Skin epidermis (tissue), 12 donors: ENCODE measurements at regions not wholly inside any gene's neighbourhood (a gene's known extent, or its start where the extent isn't known, plus 50 kb on each side); places are given as distances from the start of the nearest gene placed in this dataset.

Source experiments
- H3K27ac ChIP-seq, 21 experiments: fragments of 200-600 bp; sonication (generic) in 11 of 21; one replicate each; pipeline ENCODE4 v1.5.0; 2020; ENCODE audit warnings: mild to moderate bottlenecking in 3 of 21, inconsistent platforms in 2 of 21, moderate library complexity in 2 of 21
- H3K4me3 ChIP-seq, 7 experiments: fragments of 200-600 bp; sonication (generic) in 2 of 7; one replicate each; pipeline ENCODE4 v1.5.0; 2020; ENCODE audit warnings: inconsistent platforms in 2 of 7, mild to moderate bottlenecking in 2 of 7, moderate library complexity in 1 of 7

DNA sequence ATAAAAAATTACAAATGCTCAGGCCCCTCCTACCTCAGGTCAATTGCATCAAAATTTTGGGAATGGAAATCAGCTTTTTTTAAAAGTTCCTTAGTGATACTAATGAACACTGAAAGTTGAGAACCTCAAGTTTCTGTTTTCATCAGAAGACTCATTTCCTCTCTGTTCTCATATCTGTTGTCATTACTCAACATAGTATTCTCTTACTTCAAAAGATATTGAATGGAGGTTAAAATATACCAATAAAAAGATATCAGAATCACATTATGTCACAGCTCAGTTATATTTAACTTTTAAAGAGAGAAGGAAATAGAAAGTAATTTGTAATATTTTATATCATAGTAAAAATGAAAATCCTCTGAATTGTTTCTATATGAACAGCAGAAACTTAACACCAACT lies 959.4 kb upstream of the LRRTM1 start:
- Histone ChIP-seq H3K4me3 (no peak overlapping the region), H3K27ac (no peak overlapping the region)

DNA sequence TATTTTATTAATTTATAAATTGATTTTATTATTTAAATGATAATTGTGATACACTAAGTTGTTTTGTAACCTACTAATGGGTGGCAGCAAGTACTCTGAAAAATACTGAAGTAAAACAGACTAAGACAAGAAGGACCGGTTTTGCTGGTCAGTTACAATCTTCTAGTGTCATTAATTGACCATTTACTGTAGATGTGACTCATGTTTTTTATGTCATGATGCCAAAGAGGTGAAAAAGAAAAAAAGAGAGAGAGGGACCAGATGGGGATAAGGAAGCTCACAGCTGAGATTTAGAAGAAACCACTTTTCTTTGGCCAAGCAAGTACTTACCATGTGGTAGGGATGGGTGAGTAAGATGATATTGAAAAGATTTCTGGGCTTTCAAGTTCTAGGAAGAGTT lies 955.8 kb upstream of the LRRTM1 start:
- no peak overlapping the region for H3K4me3 ChIP-seq
- H3K27ac ChIP-seq = no peak overlapping the region

DNA sequence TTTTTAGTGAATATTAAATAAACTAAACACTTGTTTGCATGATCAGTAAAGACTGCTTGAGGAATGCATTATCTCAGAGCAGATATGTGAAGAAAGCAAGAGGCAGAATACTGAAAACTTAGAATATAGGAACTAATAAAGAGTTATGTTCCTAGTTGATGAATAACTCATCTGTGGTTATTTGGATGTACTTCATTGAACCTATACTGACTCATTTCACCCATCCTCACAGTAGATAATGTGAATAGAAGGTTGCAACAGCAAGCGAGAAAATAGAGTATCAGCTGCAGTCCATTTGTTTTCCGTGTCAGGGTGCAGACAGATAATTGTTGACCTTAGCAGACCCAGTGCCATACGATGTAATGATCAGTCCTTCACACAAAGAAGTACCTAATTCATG lies 945.7 kb upstream of the LRRTM1 start:
- no peak overlapping the region for H3K27ac ChIP-seq
- no peak overlapping the region for H3K4me3 ChIP-seq

DNA sequence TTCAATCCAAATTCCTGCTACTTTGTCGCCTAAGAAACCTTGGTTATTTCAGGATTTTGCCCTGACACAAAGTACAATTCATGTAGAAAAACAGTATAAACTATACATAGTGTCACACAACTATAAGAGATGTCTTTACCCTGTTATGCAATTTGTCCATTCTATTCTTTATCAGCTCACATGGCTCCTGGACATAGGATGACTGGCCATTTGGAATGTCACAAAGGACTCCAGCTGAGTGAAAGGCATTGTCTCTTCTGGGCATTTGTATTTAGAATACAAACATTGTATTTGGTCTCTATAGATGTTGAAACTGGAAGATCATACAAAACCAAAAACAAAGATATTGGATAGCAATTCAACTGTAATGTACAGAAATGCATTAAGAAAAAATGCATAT lies 944.6 kb upstream of the LRRTM1 start:
- Histone ChIP-seq H3K27ac (no peak overlapping the region), H3K4me3 (no peak overlapping the region)

DNA sequence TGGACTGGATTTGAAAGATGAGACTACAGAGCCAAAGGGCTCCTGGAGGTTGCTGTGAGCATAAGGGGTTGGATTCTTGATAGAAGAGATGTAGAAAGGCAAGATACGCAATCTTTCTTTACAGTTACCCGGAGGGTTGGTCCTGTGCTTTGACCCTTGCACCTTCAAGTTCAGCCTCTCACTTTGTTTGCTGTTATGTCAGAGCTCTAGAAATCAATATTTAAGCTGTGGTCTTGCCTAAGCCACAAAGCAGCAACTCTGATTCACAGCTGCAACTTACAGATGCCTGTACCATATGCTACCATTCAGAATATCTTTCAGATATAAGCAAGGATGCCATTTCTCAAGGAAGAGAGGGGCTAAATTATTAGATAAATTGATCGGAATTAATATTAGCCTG lies 943.1 kb upstream of the LRRTM1 start:
- Histone ChIP-seq H3K27ac (no peak overlapping the region), H3K4me3 (no peak overlapping the region)

DNA sequence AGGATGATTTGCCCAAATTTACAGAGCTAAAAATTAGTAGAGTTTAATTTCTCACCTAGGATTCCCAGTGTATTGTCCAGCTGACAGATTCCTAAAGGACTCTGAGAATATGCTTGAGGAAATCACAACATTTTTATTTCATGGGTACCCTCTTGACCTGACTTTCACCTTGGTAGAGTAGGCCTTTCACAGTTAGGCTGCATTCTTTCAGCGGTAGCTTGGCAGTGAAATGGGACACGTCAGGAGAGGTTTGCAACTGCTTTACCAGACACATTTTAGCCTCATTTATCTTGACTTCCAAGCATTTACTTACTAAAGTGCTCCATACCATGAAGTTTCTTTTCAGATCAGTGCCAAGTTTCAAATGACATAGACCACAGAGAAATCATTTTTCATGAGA lies 937.9 kb upstream of the LRRTM1 start:
- Histone ChIP-seq H3K27ac (no peak overlapping the region), H3K4me3 (no peak overlapping the region)

DNA sequence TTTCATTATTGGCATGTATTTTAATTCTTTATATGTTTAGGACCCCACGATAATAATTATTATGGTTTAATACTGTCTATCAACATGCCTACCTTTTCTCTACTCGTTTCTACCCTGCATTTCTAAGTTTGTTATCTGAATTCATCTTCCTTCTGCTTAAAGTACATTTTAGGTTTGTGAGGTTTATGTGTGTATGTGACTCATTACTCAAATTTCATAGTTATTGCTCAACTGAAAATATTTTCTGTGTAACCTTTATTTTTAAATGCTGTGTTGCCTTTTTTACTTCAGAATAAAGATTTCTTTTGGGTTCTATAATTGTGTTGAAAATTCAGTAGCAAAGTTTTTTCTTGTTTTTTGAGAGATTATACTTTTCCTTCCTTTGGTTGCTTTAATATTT lies 933.9 kb upstream of the LRRTM1 start:
- H3K27ac ChIP-seq = no peak overlapping the region
- no peak overlapping the region for H3K4me3 ChIP-seq

DNA sequence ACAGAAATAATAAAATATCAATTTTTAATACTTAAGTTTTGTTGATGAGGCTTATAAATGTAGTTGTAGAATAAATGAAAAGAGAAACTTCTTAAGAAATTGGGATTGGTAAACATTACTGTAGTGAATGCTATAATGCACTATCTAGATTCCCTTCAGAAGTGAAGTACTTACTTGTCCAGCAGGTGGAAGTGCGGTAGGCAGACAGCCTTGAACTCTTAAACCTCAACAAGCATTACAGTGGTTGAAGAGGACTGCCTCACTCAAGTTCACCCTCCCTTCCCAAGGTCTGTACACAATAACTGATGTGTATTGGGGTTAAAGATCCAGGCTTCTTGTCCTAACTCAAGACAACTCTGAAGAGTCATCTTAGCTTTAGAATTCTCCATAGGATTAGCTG lies 931.0 kb upstream of the LRRTM1 start:
- no peak overlapping the region for H3K27ac ChIP-seq
- H3K4me3 ChIP-seq = no peak overlapping the region

DNA sequence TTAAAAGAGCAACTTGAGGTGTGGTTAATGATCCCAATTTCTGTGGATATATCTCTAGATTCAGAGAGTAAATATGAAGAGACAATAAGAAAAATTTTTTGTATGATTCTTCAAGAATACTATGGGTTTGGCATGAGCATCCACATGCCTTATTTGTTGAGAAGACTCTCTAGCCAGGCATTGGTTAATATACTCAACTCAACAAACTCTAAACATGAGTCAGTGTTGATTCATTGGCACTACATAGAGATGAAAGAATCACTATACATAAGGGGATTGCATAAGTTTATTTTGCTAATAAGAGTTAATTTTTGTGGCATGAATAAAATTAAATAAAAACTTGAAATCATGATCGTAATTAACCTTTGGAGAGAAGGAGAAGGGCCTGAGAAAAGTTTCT lies 930.2 kb upstream of the LRRTM1 start:
- H3K27ac ChIP-seq = no peak overlapping the region
- H3K4me3 ChIP-seq = no peak overlapping the region

DNA sequence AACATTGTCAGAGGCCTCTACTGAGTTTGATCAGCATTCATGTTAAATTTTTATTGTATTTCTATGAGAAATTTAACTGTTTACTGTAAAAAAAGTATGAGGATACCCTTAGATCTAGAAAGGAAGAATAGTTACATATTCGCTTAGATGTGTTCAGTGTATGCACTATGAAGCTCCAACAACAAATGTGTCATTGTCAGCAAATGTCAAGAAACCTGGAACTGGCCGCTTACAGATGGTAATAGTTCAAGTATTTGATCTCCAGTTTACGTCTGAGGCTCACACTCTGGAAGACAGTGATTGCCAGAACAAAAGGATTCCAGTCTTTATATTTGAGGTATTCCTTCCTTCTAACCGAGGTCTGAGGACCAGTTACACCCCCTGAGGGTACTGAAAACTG lies 921.2 kb upstream of the LRRTM1 start:
- Histone ChIP-seq H3K27ac (no peak overlapping the region), H3K4me3 (no peak overlapping the region)

DNA sequence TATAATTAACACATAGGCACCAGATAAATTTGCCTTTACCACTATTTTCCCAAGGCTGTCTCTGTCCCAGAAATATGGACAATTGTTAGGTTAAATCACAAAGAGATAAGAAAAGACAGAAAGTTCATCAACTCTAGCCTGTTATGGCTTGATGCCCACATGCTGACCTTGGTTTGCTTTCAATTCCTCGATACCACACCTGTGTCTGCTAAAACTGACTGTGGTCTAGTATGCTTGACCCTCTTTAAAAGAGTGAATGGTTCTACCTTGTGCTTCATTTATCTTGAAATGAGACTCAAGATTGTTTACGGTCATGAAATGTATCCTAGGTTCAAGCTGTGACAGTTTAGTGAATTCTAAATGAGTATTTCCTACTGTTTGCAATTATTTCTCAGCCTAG lies 909.0 kb upstream of the LRRTM1 start:
- no peak overlapping the region for H3K4me3 ChIP-seq

DNA sequence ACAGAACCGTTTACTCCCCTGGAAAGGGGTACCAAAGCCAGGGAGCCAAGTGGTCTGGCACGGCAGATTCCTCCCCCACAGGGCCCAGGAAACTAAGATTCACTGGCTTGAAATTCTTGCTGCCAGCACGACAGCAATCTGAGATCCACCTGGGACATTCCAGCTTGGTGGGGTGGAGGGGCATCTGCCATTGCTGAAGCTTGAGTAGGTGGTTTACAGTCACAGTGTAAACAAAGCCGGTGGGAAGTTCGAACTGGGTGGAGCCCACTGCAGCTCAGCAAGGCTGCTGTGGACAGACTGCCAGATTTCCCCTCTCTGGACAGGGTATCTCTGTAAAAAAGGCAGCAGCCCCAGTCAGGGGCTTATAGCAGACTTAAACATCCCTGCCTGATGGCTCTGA lies 901.7 kb upstream of the LRRTM1 start:
- Histone ChIP-seq H3K4me3 (no peak overlapping the region), H3K27ac (no peak overlapping the region)

More for the DNA sequence above, 909.0 kb upstream of the LRRTM1 start:
- H3K27ac ChIP-seq = no peak overlapping the region

DNA sequence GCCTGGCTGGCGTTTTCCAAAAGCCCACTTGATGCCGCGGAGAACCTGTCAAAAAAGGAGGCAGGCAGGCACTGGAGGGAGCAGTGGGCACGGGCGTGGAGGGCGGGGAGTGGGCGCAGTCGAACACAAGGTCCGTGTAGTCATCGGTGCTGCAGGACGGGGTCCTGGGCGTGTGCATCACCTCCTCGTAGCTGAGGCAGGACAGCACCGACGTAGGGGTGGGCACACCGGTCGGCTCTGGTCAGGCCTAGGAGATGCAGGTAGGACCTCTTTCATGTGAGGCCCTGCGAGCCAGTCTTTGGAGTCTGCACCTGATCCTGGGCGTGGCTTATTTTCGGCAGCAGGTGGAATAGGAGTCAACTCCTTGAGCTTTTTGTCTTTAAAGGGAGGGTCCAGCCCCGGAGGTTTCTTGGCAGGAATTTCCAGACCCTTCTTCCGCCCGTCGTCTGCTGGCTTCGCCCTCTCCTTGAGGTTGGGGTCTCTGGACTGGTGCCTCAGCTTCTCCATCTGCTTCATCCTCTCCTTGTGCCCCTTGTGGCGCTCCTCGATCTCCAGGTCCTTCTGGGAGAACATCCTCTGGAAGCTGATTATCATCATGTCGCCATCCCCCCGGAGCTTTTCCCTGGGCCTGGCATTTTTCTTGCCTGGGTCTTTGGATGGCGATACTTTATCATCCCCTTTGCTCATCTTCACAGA lies 892.5 kb upstream of the LRRTM1 start:
- H3K27ac ChIP-seq = no peak overlapping the region
- H3K4me3 ChIP-seq = no peak overlapping the region

DNA sequence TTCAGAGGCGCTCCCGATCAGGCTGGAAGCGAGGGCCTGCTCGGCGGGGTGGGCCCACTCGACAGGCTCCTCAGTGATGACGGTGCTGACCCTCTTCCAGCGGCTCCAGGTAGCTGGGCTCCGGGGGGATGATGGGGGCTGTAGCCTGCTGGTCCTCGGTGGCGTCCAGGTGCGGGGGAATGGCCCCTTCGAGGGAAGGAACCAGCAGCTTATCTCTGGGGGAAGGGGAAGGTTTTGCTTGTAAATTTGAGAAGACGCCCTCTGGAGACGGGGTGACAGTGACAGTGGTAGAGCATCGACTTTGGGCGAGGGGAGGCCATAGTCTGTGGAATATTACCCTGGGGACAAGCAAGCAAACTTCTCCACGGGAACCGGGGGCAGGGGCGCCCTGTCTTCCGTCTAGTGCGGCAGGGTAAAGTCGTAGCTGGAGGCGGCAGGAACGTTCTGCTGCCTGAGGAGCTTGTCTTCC lies 891.9 kb upstream of the LRRTM1 start:
- Histone ChIP-seq H3K4me3 (no peak overlapping the region), H3K27ac (no peak overlapping the region)

DNA sequence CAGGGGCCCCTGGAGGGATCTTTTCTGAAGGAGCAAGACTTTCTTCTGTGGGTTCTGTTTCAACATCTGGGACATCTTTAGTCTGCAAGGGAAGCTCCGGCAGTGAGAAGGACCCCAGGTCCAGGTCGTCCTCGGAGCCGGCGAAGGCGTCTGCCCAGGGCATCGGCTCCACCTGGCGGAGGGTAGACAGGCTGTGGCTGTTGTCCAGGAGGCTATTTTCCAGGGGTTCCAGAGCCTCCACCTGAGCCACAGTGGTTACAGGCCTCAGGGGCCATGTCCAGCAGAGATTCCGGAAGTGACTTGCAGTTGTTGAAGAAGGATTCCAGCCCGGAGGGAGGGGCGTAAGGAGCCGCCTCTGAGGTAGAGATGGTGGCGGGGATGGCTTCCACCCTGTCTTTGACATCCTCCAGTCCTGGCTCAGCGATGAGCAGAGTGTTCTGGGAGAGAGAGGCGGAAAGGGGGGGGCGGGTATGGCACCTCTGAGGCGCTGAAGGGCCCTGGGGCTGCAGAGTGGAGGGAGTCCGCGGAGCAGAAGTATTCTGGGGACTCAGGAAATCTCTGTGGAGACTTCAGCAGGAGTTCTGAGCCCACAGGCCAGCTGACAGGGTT lies 891.3 kb upstream of the LRRTM1 start:
- H3K4me3 ChIP-seq = no peak overlapping the region
- no peak overlapping the region for H3K27ac ChIP-seq

DNA sequence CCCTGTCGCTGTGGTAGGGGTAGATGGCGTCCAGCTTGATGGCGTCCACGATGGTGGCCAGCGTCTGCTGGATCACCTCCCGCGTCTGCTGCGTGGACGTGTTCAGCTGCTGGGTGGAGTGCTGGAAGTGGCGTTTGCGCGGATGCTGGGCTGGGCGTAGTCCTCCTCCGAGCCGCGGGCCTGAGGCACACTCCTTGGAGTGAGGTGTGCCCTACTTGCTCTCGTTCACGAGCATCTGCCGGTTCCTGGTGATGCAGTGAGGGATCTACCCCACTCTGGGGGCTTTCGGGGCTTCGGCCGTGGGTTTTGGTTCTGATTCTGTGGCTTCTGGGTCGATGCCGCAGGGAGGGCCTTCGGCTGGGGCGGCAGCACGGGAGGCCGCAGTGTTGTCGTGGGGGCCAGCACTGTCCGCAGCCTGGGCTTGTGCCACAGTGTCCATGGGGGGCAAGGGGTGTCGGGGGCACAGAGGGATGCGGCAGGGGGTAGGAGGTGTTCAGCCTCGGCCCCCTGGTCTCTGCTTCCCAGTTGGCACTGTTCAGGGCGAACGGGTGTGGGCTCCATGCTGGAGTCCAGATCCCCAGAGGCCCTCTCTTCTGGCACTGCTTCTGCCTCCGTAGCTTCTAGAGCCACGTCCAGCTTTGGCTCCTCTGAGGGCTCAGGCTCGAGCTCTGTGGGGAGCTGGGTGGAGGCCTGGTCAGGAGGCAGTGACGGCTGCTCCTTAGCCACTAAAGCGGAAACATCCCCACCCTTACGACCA lies 890.6 kb upstream of the LRRTM1 start:
- no peak overlapping the region for H3K27ac ChIP-seq
- no peak overlapping the region for H3K4me3 ChIP-seq

DNA sequence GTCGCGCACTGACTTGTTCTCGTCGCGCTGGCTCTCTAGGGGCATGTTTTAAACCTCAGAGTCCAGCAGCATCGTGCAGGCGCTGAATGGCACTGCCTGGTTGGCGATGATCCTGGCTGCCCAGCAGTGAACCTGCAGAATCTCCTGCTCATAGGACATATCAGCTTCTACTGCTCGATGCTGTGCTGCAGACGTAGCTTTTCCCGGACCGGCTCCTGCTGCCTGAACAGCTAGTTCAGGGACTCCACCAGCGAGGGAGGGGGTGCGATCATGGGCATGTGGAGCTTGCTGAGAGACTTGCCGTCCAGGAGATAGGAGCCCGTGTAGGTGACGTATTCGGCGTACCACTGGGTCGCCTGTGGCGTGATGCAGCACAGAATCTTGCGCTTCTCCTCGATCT lies 890.0 kb upstream of the LRRTM1 start:
- no peak overlapping the region for H3K4me3 ChIP-seq
- H3K27ac ChIP-seq = no peak overlapping the region

DNA sequence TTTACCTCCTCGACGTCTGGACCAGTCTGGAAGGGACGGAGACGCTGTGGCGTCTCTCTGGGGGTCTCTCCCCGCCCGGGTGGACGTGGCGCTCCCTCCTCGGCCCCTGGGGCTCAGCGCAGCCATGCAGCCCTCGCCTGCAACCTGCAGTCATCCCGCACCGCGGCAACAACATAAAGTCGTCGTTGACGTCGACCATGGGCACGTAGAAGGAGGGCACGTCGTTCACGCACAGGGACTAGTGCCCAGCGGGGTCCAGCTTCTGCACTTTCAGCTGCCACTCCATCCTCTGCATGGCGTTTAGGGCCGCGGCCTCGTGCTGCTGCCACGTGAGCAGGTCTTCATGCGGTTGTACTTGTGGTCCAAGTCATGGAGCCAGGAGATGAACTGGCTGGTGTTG lies 889.6 kb upstream of the LRRTM1 start:
- no peak overlapping the region for H3K27ac ChIP-seq
- H3K4me3 ChIP-seq = no peak overlapping the region

DNA sequence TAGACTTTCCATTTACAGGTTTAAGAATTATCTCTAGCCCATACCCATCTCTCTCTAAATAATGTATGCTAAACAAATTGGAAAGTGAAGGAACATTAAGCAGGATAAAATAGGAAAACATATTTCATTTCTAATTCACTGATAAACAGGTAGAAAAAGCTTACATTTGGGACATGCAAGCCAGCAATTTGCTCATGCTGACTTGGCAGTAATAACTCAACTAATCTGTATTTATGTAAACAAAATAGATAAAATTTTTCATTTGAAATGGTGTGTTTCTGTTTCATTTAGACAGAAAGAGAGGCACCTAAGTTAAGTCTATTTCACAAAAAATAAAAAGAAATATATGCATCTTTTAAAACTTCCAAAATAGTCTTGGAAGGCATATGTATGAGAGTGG lies 877.3 kb upstream of the LRRTM1 start:
- Histone ChIP-seq H3K27ac (no peak overlapping the region), H3K4me3 (no peak overlapping the region)

DNA sequence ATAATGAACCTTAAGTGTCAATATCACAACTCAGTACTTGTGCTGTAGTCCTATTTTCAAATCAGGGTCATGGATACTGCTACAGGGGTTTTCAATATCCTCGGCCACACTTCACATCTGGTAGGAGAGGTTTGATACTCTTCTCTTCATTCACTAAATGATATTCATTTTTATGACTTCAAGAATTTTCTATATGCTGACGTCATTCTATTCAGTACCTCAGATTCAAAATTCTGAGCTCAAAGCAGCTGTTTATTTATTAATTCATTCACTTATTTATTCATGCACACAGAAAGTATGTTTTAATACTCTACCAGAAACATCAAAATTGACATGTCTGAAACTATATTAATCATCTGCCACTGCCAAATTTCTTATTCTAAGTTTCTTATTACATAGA lies 866.9 kb upstream of the LRRTM1 start:
- Histone ChIP-seq H3K27ac (no peak overlapping the region), H3K4me3 (no peak overlapping the region)

DNA sequence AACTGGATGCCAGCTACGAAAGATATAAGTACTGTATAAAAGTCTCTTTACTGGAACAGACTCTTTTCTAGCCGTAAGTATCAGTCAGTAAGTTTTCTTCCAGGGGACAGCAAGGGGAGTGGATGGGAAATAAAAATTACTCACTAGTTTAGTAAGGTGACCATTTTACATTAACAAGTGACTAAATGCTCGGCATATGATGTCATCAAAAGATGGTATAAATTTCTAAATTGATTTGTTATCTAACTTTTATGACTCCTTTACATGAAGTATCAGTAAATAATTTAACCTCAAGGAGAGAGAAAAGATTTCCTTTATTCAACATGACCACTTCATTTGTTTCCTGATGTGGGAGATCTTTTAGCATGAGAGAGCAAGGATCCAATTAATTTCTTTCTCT lies 859.0 kb upstream of the LRRTM1 start:
- no peak overlapping the region for H3K4me3 ChIP-seq
- no peak overlapping the region for H3K27ac ChIP-seq
